DOHH2 (cell line): ENCODE measurements at regions not wholly inside any gene's neighbourhood (a gene's known extent, or its start where the extent isn't known, plus 50 kb on each side); places are given as distances from the start of the nearest gene placed in this dataset.

Experiments used
- EZH2phosphoT487 ChIP-seq: fragments of 200-600 bp; sonication (generic); IDR thresholded peaks from 2 replicates; pipeline ENCODE4 v1.6.1; 2017; ENCODE audit warnings: borderline replicate concordance, mild to moderate bottlenecking, antibody characterized with exemption, low read length, moderate library complexity, mixed read lengths
- TF ChIP-seq, protein P1 (sequence below): fragments of 200-600 bp; sonication (generic); IDR thresholded peaks from one replicate; pipeline ENCODE4 v1.5.1; 2014; ENCODE audit warnings: antibody characterized with exemption, mild to moderate bottlenecking, low read depth, low read length; ENCODE audit not compliant: poor library complexity, severe bottlenecking

DNA sequence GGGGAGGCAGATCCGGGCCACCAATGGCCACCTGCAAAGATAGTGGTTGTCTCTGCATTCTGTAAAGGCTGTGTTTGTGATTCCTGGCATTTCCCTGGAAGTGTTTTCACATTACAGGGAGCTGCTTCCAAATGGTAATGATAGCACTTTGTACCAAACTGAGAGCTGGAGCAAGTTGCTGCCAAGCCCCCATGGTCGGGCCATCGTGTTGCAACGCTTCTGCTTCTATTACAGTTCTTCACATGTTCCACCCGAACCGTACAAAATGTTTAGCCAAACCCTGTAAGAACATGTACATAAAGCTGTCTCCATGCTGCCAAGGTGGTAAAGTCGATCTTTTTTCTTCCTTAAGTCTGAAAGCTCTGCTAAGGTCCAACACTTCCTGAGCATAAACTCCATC lies 397.7 kb upstream of the NFE2L3 start:
- TF ChIP-seq, protein P1, sequence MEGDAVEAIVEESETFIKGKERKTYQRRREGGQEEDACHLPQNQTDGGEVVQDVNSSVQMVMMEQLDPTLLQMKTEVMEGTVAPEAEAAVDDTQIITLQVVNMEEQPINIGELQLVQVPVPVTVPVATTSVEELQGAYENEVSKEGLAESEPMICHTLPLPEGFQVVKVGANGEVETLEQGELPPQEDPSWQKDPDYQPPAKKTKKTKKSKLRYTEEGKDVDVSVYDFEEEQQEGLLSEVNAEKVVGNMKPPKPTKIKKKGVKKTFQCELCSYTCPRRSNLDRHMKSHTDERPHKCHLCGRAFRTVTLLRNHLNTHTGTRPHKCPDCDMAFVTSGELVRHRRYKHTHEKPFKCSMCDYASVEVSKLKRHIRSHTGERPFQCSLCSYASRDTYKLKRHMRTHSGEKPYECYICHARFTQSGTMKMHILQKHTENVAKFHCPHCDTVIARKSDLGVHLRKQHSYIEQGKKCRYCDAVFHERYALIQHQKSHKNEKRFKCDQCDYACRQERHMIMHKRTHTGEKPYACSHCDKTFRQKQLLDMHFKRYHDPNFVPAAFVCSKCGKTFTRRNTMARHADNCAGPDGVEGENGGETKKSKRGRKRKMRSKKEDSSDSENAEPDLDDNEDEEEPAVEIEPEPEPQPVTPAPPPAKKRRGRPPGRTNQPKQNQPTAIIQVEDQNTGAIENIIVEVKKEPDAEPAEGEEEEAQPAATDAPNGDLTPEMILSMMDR: no peak
- no peak for TF ChIP-seq EZH2phosphoT487
